ENCODE measurements at regions not wholly inside any gene's neighbourhood (a gene's known extent, or its start where the extent isn't known, plus 50 kb on each side); places are given as distances from the start of the nearest gene placed in this dataset.
"Not testable (repeated sequence)": the region's sequence is repeated elsewhere in the genome, so short reads cannot be mapped to it uniquely, and the experiment has no call there.

- in situ Hi-C loops (cut with HindIII; ENCODE audit: low pct_unique_long_range_greater_than_20kb, low sequenced_read_pairs), result no loop called here
- DNase-seq (ENCODE audit: low read depth, low spot score), result no peak
- Histone ChIP-seq H3K4me3 (ENCODE audit: low read depth in 2 of 2, low read length in 2 of 2) (no peak overlapping the region), H3K27me3 (ENCODE audit: control insufficient read depth, insufficient read depth, low read length) (no peaks in the 10 kb centered on the region), H3K36me3 (ENCODE audit: control insufficient read depth, insufficient read depth, low read length) (no peaks in the 10 kb centered on the region), H3K27ac (ENCODE audit: low read length) (no peak overlapping the region), H3K4me1 (ENCODE audit: control insufficient read depth, insufficient read depth, low read length) (no peaks in the 10 kb centered on the region), H3K9me3 (ENCODE audit: control insufficient read depth, insufficient read depth, low read depth, low read length) (no peaks in the 10 kb centered on the region)
- ChIA-PET POLR2A (no interaction called here), CTCF (no interaction called here)
- BruUV-seq (replicated peaks), result no TSS peak
- no peak for ATAC-seq
- TF ChIP-seq SIN3A (IDR thresholded peaks at IDR 0.05; ENCODE audit: borderline replicate concordance, insufficient read depth, low read depth, low read length) (no peak), TCF7L2 (IDR thresholded peaks at IDR 0.05; ENCODE audit: low read depth, low read length) (no peak), POLR2AphosphoS5 (IDR thresholded peaks at IDR 0.05; ENCODE audit: low read depth, low read length) (no peak), CTCF (IDR thresholded peaks at IDR 0.05) (no peak)
- TF ChIP-seq, protein P1, sequence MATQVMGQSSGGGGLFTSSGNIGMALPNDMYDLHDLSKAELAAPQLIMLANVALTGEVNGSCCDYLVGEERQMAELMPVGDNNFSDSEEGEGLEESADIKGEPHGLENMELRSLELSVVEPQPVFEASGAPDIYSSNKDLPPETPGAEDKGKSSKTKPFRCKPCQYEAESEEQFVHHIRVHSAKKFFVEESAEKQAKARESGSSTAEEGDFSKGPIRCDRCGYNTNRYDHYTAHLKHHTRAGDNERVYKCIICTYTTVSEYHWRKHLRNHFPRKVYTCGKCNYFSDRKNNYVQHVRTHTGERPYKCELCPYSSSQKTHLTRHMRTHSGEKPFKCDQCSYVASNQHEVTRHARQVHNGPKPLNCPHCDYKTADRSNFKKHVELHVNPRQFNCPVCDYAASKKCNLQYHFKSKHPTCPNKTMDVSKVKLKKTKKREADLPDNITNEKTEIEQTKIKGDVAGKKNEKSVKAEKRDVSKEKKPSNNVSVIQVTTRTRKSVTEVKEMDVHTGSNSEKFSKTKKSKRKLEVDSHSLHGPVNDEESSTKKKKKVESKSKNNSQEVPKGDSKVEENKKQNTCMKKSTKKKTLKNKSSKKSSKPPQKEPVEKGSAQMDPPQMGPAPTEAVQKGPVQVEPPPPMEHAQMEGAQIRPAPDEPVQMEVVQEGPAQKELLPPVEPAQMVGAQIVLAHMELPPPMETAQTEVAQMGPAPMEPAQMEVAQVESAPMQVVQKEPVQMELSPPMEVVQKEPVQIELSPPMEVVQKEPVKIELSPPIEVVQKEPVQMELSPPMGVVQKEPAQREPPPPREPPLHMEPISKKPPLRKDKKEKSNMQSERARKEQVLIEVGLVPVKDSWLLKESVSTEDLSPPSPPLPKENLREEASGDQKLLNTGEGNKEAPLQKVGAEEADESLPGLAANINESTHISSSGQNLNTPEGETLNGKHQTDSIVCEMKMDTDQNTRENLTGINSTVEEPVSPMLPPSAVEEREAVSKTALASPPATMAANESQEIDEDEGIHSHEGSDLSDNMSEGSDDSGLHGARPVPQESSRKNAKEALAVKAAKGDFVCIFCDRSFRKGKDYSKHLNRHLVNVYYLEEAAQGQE (IDR thresholded peaks at IDR 0.05; ENCODE audit: insufficient read depth in 1 of 2, low read depth in 2 of 2, low read length in 1 of 2), result no peak
- intact Hi-C loops (cut with micrococcal nuclease; ENCODE audit: unreplicated experiment), result no loop called here
These were observed 1305.2 kb upstream of the PCDH9 start for GRCh38 chr13:68535329-68535728.

- BruUV-seq (replicated peaks); H3K9me3 ChIP-seq (ENCODE audit: control insufficient read depth, insufficient read depth, low read depth, low read length); H3K27me3 ChIP-seq (ENCODE audit: control insufficient read depth, insufficient read depth, low read length); CTCF ChIA-PET; H3K4me3 ChIP-seq (ENCODE audit: low read depth in 2 of 2, low read length in 2 of 2); intact Hi-C loops (cut with micrococcal nuclease; ENCODE audit: unreplicated experiment); H3K4me1 ChIP-seq (ENCODE audit: control insufficient read depth, insufficient read depth, low read length); DNase-seq (ENCODE audit: low read depth, low spot score); H3K36me3 ChIP-seq (ENCODE audit: control insufficient read depth, insufficient read depth, low read length); in situ Hi-C loops (cut with HindIII; ENCODE audit: low pct_unique_long_range_greater_than_20kb, low sequenced_read_pairs); POLR2A ChIA-PET; ATAC-seq; H3K27ac ChIP-seq (ENCODE audit: low read length): not testable (repeated sequence)
These were observed 1297.0 kb upstream of the PCDH9 start for GRCh38 chr13:68527167-68527566.

GRCh38 chr13:68523838-68524424 is 1293.8 kb upstream of the PCDH9 start:
- no peak for ATAC-seq
- BruUV-seq (replicated peaks), result no TSS peak

More at GRCh38 chr13:68523838-68524424, 1293.8 kb upstream of the PCDH9 start:
- no peak overlapping the region for H3K27ac ChIP-seq (ENCODE audit: low read length)
- POLR2A ChIA-PET, result no interaction called here
- no peaks in the 10 kb centered on the region for H3K9me3 ChIP-seq (ENCODE audit: control insufficient read depth, insufficient read depth, low read depth, low read length)
- CTCF ChIA-PET, result no interaction called here
- H3K27me3 ChIP-seq (ENCODE audit: control insufficient read depth, insufficient read depth, low read length), result no peaks in the 10 kb centered on the region
- in situ Hi-C loops (cut with HindIII; ENCODE audit: low pct_unique_long_range_greater_than_20kb, low sequenced_read_pairs) (no loop called here), intact Hi-C loops (cut with micrococcal nuclease; ENCODE audit: unreplicated experiment) (no loop called here)
- H3K36me3 ChIP-seq (ENCODE audit: control insufficient read depth, insufficient read depth, low read length), result no peaks in the 10 kb centered on the region
- DNase-seq (ENCODE audit: low read depth, low spot score), result no peak
- H3K4me3 ChIP-seq (ENCODE audit: low read depth in 2 of 2, low read length in 2 of 2), result no peak overlapping the region
- H3K4me1 ChIP-seq (ENCODE audit: control insufficient read depth, insufficient read depth, low read length), result no peaks in the 10 kb centered on the region
- TF ChIP-seq CTCF (IDR thresholded peaks at IDR 0.05) (no peak), TCF7L2 (IDR thresholded peaks at IDR 0.05; ENCODE audit: low read depth, low read length) (no peak), SIN3A (IDR thresholded peaks at IDR 0.05; ENCODE audit: borderline replicate concordance, insufficient read depth, low read depth, low read length) (no peak), POLR2AphosphoS5 (IDR thresholded peaks at IDR 0.05; ENCODE audit: low read depth, low read length) (no peak)
- TF ChIP-seq, protein P1 (IDR thresholded peaks at IDR 0.05; ENCODE audit: insufficient read depth in 1 of 2, low read depth in 2 of 2, low read length in 1 of 2), result no peak
